ENCODE measurements at regions not wholly inside any gene's neighbourhood (a gene's known extent, or its start where the extent isn't known, plus 50 kb on each side); places are given as distances from the start of the nearest gene placed in this dataset.
"Not testable (repeated sequence)": the region's sequence is repeated elsewhere in the genome, so short reads cannot be mapped to it uniquely, and the experiment has no call there.

GRCh38 chr20:26252311-26252975, 555.8 kb upstream of the ZNF337 start:
- TF ChIP-seq, protein P1, sequence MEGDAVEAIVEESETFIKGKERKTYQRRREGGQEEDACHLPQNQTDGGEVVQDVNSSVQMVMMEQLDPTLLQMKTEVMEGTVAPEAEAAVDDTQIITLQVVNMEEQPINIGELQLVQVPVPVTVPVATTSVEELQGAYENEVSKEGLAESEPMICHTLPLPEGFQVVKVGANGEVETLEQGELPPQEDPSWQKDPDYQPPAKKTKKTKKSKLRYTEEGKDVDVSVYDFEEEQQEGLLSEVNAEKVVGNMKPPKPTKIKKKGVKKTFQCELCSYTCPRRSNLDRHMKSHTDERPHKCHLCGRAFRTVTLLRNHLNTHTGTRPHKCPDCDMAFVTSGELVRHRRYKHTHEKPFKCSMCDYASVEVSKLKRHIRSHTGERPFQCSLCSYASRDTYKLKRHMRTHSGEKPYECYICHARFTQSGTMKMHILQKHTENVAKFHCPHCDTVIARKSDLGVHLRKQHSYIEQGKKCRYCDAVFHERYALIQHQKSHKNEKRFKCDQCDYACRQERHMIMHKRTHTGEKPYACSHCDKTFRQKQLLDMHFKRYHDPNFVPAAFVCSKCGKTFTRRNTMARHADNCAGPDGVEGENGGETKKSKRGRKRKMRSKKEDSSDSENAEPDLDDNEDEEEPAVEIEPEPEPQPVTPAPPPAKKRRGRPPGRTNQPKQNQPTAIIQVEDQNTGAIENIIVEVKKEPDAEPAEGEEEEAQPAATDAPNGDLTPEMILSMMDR (conservative IDR thresholded peaks at IDR 0.05; ENCODE audit: low read length), result not testable (repeated sequence)
- not testable (repeated sequence) for TF ChIP-seq EZH2phosphoT487 (IDR thresholded peaks at IDR 0.05; ENCODE audit: borderline replicate concordance)

All from Loucy (cell line).